HG03108 (cell line): ENCODE measurements at regions not wholly inside any gene's neighbourhood (a gene's known extent, or its start where the extent isn't known, plus 50 kb on each side); places are given as distances from the start of the nearest gene placed in this dataset.
"Not testable (repeated sequence)": the region's sequence is repeated elsewhere in the genome, so short reads cannot be mapped to it uniquely, and the experiment has no call there.

ENCODE experiments used
- ATAC-seq: cut with Tn5 transposase; IDR thresholded peaks from one replicate; pipeline ENCODE4 v1.9.1; 2021; ENCODE audit warnings: moderate library complexity; ENCODE audit not compliant: unreplicated experiment

DNA sequence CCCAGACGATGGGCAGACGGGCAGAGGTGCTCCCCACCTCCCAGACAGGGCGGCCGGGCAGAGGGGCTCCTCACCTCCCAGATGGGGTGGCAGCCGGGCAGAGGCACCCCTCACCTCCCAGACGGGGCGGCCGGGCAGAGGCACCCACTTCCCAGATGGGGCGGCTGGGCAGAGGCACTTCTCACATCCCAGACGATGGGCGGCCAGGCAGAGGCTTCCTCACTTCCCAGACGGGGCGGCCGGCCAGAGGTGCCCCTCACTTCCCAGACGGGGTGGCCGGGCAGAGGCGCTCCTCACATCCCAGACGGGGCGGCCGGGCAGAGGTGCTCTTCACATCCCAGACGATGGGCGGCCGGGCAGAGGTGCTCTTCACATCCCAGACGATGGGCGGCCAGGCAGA, 96.6 kb downstream of the ABCC12 start:
- not testable (repeated sequence) for ATAC-seq

DNA sequence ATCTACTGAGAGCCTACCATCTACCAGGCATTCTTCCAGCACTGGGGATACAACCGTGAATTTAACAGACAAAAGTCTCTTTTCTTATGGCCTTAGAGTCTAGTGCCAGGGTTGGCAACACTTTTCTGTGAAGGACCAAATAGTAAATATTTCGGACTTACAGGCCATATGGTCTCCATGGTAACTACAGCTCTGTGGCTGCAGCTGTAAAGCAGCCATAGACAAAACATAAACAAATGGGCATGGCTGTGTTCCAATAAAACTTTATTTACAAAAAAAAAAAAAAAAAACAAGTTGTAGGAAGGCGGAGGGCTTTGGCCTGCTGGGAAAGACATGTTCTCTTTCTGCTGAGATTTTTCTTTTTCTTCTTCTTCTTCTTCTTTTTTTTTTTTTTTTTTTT, 98.7 kb downstream of the ABCC12 start:
- no peak for ATAC-seq

DNA sequence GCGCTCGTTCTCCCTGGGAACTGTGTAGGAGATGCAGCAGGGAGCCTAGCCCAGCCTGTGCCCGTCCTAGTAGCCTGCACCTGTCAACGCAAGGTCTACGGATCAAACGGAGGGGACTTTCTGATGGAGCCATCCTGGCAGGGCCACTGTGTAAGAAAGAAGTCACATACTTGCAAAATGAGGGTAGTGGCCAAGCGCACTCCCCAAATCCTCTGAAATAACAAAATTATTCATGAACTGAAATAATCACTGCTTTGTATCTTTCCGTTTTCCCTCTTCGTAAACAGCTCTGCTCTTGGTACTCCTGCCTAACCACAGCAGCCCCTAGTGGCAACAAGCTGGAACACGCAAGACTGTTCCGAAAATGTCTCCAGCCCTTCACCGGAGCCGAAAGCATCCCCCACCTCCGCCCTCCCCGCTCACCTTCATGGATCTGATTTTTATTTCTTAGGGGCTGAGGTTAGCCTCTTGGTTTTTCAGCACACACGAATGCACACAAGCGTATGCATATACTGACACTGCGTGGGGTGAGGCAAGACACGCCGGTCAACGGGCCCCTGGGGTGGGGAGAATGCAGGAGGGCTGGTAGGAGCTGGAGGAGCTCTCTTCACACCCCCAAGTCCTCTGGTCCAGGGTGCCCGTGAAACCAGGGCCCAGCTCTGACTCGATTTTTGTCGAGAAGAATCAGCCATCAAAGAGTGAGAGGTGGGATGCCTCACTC, 100.8 kb downstream of the ABCC12 start:
- ATAC-seq = no peak

DNA sequence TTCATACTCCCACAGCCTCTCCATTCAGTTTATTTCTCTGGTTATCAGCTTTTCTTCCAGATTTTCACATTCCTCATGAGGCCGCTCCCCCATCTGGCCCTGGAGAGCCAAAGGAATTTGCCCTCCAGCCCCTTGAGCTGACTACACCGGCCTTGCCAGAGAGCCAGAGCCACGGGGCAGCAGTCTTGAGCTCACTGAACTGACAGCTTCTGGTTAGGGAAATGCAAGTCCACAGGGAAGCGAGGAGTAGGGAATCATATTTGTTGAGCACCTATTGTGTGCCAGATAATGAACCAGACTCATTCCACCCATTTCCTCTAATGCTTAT, 102.4 kb downstream of the ABCC12 start:
- no peak for ATAC-seq

DNA sequence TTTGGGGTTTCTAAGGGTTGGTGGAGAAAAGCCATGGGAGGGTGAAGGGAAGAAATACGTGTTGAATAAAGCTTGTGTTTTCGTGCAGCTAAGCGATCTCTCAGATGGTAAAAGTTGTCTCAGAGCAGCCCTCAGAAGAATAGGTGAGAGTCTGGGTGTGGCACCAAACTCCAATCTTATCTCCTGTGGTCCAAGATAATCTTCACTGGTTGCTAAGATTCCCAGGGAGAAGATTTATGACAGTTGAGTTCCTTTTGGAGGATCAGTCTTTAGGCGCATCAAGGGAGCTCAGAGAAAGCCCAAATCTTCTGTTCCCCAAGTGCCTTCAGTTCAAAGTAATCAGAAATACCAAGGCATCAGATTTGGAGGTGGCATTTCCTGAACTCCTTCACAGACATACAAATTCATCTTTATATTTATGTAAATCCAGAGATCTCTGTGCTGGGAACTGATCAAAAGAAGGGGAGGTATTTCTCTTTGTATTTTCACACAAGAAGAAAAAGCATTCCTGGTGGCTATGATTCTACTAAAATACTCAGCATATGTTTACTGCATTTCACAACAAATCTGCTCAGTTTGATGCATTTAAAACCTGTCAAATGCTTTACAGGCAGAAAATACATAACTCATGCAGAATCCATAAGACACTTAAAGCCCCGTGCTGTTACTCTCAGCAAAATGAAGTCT, 102.9 kb downstream of the ABCC12 start:
- no peak for ATAC-seq

DNA sequence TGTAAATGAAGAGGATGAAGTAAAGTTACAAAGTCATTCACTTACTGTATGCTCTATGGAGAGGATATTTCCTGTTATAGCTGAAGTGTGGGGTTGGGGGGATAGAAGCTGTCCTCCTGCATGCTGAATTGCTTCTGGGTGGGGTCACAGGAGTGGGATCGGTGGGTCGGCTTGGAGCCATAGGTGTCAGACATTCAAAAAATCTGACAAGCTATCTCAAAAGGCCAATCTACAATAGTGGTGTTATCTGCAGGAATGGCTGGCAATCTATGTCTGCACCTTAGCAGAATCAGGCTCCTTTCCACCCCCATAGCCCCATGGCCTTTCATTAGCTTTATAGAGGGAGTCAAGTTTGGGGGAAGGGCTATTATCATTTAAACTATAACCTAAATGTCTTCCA, 104.9 kb downstream of the ABCC12 start:
- ATAC-seq = no peak

DNA sequence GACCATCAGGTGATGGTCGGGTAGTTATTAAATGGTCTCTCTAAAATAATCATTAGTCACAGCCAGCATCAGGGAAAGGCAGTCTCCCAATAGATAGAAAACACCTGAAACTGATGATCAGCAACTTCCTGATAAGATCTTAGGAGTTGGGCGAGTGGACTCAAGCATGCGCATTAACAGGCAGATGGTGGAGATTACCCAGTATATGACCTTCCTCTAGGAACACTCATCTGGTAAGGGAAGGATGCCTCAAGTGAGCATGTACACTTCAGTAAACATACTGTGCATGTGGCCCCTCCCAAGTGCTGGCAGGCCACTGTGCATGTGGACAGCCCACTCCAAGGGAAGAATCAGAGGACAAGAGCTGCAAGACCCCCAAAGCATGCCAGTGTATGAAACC, 105.9 kb downstream of the ABCC12 start:
- no peak for ATAC-seq

DNA sequence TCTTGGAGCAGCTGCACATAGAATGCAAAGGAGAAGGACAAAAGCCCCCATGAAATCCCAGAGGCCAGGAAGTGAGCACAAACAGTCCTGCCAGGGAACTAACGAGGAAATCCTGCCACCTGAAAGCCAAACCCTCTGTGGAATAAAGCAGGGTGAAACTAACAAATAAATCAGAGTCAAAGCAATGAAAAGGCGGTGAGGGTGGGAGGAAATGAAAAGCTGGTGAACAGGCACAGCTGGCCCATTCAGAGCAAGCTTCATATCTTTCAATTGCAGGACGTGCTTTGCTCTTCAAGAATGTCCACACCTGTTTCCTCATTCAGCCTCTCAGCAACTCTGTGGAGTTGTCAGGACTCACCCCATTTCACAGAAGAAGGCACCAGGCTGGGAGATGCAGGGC, 108.1 kb downstream of the ABCC12 start:
- no peak for ATAC-seq

DNA sequence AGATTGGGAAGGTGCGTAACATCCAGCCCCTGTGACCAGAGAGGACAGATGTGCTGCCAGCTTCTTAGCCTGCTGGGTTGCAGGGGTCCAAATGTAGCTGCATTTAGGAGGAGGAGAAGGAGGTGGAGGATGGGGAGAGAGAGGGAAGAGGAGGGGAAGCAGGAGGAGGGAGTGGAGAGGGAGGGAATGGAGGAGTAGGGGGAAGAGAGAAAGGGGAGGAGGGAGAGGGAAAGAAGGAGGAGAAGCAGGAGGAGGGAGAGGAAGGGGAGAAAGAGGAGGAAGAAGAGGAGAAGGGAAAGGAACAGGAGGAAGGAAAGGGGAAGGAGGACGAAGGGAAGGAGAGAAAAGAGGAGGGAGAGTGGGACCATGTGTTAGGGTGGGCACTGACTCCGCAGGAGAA, 108.6 kb downstream of the ABCC12 start:
- no peak for ATAC-seq

DNA sequence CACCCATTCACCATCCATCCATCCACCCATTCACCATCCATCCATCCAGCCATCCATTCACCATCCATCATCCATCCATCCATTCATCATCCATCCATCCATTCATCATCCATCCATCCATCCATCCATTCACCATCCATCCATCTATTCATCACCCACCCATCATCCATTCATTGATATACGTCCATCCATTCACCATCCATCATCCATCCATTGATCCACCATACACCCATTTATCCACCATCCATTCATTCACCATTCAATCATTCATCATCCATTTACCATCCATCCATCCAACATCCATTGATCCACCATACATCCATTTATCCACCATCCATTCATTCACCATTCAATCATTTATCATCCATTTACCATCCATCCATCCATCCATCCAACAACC, 111.7 kb downstream of the ABCC12 start:
- no peak for ATAC-seq

DNA sequence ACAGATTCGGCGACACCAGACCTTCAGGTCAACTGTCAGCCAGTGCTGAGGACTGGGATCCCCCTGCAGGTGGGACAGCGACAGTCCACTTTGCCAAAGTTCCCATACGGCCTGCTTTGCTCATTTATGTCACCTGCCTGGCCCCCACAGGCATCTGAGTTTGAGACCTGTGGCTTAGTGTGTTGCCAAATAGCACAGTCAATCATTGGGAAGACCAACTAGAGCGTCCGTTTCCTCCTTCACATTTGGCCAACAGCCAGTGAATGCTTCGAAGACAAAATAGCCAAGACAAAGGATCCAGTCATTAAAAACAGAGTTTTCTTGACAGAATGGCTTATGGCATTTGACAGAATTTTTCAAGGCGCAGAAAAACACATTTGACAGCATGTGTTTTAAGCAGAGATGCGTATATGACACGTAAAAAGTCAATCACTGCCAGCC, 113.8 kb downstream of the ABCC12 start:
- ATAC-seq = no peak

DNA sequence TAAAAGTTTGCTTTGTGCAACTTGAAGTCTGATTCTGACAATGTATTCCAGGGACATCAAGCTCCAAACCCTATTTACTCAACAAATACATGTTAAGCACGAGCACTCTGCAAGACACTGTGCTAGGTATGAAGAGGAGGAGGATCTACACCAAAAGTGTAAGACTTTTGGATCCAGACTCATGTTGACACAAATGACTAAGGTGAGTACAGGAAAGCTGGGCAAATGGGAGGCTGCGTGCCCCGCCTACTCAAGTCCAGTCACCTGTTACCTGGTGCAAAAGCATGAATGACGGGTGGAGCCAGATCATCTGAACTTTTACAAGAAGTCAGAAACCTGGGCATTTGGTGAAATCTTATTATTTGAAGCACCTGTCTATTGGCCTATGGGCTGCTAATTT, 120.7 kb downstream of the ABCC12 start:
- no peak for ATAC-seq

DNA sequence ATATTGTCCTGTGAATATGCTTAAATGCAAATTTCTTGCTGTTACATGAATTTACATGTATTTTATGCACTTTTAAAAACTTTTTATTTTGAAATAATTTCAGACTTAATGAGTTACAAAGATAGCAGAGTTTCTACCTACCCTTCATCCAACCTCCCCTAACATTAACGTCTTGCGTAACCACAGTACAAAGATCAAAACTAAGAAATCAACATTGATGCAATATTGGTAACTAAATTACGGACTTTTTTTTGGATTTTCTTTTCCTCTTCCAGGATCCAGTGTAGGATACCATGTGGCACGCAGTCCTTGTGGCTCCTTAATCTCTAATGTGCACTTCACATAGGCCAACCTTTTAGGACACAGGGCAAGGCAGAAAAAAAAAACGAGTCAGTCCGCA, 124.9 kb downstream of the ABCC12 start:
- ATAC-seq = no peak

DNA sequence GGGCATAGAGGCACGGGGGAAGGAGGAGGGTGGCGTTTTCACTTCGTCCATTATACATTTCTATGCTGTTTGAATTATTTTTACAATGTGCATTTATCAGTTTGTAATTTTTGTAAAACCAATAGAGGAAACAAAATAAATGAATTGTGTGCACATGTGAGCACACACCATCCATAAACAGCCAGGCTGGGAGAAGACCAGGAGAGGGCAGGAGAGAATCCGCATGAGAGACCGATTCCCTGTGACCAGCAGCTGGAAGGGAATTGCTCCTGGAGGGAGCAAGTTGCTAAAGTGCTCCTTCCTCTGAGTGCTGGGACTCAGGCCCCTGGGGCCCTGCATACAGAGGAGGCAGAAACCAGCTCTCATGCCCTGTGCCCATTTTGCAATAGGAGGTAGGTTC, 126.0 kb downstream of the ABCC12 start:
- ATAC-seq = no peak

DNA sequence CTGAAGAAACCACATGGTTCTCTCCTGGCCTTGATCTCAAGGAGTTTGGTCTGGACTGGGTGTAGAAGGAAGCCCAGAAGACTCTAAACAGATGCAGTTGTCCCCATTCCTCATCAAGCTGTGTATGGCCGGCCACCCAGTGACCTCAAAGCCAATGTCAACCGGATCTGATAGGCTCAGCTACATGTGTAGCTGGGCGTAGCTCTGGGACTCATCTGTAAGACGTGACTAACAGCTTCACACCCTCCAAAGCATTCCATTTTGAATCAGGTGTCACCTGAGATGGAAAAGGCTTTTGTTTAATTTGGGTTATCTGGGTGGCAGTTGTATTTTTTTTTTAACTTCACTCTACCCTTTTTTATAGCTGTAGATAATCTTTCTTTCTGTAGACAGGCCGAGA, 130.4 kb downstream of the ABCC12 start:
- ATAC-seq = no peak

DNA sequence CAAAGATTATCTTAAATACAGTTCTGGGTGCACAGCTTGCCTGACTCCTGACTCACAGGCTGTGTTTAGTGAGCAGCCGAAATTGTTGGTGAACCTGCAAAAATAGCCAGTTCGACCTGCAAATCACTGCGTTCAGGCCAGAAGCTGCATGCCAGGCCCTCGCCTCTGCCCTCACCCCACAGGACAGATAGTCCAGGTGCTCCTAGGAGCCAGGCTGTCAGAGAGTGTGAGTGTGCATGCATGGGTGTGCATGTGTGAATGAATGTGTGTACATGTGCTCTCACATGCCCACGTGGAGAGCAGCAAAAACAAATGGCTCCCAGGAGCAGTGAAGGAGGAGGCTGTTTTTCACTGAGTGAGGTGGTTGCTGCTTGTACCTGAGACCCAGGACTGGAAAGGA, 131.8 kb downstream of the ABCC12 start:
- ATAC-seq = no peak

DNA sequence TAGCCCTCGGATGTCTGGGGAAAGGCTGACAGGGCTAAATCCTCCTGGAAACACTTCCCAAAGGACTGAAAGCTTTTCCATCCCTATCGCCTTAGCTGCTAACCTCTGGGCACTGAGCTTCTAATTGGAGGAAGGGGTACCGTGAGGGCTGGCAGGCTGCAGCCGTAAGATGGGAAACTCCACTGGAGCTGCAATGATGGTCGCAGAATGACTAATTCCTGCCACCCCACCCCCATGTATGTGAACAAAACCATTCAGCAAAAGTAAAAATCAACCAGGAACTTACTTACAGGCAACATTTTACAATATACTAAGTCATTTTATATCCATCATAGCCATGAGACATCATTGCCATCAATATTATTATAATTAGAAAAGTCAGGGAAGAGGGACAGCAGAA, 133.3 kb downstream of the ABCC12 start:
- ATAC-seq = no peak

DNA sequence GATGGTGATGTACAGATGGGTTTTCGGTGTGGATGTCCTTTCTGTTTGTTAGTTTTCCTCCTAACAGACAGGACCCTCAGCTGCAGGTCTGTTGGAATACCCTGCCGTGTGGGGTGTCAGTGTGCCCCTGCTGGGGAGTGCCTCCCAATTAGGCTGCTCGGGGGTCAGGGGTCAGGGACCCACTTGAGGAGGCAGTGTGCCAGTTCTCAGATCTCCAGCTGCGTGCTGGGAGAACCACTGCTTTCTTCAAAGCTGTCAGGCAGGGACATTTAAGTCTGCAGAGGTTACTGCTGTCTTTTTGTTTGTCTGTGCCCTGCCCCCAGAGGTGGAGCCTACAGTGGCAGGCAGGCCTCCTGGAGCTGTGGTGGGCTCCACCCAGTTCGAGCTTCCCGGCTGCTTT, 135.2 kb downstream of the ABCC12 start:
- not testable (repeated sequence) for ATAC-seq

DNA sequence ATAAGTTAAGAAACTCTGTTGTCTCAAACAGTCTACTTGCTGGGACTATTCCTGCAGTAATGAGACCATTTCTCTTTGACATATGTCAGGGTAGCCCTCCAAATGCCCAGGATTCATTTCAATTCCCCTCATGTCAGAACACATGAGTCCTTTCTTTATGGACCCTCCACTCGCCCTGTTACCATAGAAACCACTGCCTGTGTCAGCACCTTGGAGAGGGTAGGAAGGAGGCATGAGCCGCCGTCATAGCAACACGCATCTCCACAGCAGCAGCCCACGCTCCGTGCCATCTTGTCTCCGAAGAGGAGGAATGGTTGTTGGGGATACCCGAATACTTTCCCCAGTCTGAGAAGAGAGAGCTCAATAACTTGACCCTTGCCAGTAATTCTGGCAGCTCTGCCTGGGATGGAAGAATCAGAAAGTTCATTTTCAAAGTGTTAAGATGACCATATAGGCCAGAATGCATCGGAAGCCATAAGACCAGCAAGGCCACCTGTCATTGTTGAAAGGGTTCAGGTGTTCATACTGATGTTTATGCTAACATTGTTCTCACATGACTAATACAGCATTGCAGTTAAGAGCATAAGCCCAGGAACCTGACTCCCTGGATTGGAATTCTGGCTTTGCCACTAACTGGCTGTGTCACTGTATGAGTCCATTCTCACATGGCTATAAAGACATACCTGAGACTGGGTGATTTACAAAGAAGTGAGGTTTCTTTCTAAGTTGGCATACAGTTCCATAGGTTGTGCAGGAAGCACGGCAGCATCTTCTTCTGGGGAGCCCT, 141.3 kb downstream of the ABCC12 start:
- no peak for ATAC-seq

DNA sequence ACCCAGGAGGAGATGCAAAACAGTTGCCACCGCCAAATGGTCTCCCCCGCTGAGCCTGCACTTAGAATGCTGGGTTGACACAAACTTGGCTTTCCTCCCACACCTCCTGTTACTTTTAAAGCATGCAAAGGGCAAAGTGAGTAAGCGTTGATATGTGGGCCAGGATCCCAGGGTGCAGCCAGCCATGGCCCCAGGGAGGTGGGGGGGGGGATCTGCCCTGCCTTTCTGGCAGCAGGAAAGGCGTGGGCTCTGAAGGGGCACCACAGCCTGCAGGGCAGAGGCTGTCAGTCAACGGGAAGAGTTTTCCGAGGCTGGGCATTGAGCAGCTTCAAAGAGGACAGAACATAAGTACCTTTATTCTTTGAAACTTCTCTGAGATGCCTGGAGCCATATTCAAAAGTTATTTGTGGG, 142.3 kb downstream of the ABCC12 start:
- ATAC-seq = no peak

DNA sequence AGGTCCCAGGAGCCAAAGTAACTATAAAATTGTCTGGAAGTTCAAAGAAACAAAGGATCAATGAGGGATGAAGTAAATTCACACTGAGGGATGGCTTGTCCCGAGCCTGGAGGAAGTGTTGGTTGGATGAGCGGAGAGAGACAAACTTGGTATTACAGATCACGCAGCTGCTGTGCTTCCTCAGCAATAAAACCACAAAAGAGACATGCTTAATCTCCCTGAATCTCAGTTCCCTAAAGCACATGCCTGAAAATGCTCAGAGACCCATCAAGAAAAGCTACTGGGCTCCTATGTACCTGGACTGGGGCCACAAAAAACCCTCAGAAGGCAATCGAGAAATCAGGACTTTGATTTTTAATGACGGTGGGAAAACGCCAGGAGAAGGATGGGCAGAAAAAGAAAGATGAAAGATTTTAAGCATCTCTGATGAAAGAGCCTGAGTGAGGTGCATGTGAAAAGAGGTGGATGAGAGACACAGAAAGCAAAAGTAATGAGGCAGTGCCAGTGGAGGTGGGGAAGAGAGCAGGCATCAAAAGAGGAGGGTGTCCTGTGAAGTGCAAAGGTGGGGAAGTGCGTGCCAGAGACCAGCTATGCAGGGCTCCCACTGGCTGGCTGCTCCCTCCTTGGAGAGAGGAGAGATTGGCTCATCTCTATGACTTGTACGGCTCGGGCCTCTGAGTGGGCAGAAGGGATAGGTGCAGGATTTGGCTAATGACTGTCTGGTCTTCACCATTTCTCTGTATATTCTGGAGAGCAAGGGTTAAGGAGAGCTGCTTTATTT, 143.7 kb downstream of the ABCC12 start:
- ATAC-seq = no peak
